GM18520 (cell line): ENCODE measurements at regions not wholly inside any gene's neighbourhood (a gene's known extent, or its start where the extent isn't known, plus 50 kb on each side); places are given as distances from the start of the nearest gene placed in this dataset.

Experiments used
- ATAC-seq: cut with Tn5 transposase; IDR thresholded peaks from one replicate; pipeline ENCODE4 v1.9.1; 2021; ENCODE audit not compliant: unreplicated experiment

- ATAC-seq: no peak
Observed at GRCh38 chr5:173796721-173797495, 91.2 kb upstream of the CPEB4 start.

- no peak for ATAC-seq
Observed at GRCh38 chr5:173798127-173798810, 89.9 kb upstream of the CPEB4 start.

DNA sequence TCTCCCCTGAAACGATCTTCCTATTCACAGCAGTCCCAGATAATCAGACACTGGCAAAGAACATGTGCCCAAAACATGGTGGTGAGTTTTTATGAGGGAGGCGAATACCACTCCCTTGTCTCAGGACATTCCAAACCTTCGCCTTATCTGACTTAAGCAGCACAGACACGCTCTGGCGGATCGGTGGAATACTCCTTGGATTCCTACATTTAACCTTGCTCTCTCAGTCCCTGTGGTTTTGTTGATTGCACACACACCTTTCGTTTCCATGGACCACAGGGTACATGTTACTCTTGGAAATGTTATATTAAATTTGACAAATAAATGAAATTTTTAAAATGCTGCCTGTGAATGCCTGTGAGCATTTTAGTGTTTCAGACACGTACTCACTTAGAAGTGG lies 87.8 kb upstream of the CPEB4 start:
- ATAC-seq: no peak

GRCh38 chr5:173801006-173801405 lies 87.1 kb upstream of the CPEB4 start:
- no peak for ATAC-seq

DNA sequence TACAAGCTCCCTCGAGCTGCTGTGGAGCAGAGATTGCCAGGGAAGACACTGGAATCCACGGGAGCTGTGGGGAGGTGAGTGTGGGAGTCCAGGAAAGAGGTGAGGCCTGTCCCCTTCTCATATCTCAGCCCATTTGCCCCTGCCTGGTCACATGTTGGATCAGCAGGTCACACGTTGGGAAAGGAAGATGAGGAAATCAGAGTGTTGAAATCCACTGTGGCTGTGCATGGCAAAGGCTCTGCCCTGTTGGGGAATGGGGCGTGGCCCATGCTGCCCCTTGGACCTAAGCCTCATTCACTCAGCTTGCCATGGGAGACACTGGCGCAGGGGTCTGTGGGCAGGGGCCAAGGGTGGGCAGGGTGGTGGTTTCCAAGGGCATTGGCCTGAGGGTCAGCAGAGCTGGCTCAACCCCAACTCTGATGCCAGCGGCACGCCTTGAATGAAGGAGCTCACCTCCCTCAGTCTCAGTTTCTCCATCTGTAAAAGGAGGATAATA lies 85.4 kb upstream of the CPEB4 start:
- no peak for ATAC-seq

GRCh38 chr5:173804579-173804978 lies 83.6 kb upstream of the CPEB4 start:
- no peak for ATAC-seq

- ATAC-seq: no peak
Observed at GRCh38 chr5:173806270-173807035, 81.7 kb upstream of the CPEB4 start.

DNA sequence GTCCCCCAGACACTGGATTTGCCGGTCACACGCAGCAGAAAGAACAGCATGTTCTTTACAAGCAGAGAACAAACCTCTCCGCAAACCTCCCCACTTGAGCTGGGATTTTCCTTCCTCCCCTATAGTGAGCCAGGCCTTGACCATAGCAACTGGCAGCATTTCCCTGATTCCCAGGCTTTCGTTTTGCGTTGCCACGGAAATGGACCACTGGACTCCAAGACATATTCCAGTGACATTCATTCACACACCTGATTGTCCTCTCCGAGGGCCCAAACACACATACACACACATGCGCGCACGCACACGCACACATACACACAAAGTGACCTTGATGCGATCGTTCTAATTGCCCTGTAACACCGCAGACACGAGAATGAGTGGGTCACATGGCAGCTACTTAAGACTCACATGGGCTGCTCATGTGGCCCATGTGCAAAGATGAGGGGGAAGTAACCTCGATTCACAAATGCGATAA lies 80.9 kb upstream of the CPEB4 start:
- ATAC-seq: no peak

DNA sequence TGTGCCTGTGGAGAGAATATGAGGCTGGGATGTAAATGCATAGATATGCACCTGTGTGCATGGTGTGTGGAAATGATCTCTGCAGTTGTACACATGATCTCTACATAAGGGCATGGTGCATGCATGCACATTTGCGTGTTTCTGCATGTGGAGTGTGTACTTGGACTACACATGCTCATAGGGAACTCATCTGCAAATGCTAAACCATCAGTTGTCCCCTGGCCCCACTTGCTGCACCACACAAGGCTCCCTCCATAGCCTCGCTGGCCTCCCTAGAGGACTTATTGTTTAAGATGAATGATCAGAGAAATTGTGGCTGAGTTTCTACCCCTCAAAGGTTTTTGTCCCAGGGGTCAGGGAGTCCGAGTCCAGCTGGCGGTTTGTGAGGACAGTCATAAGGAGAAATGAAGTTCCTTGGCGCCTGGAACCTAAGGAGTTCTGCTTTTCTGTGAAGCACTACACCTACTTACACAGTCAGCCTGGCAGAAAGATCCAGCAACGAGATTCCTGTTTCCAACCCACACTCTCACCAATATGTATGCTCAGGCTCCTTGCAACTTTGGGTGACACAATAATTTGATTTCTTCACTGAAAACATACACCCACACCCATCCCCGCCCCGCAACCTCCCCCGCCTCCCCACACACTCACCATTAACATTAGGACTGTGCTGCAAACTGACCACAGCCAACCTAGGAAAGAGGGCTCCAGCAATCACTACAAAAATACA lies 79.9 kb upstream of the CPEB4 start:
- no peak for ATAC-seq

GRCh38 chr5:173809014-173809413 lies 79.1 kb upstream of the CPEB4 start:
- ATAC-seq: no peak

- ATAC-seq: no peak
Observed at GRCh38 chr5:173812811-173813550, 75.2 kb upstream of the CPEB4 start.

GRCh38 chr5:173814053-173814452 lies 74.1 kb upstream of the CPEB4 start:
- no peak for ATAC-seq

GRCh38 chr5:173815571-173815970 lies 72.6 kb upstream of the CPEB4 start:
- ATAC-seq: no peak

DNA sequence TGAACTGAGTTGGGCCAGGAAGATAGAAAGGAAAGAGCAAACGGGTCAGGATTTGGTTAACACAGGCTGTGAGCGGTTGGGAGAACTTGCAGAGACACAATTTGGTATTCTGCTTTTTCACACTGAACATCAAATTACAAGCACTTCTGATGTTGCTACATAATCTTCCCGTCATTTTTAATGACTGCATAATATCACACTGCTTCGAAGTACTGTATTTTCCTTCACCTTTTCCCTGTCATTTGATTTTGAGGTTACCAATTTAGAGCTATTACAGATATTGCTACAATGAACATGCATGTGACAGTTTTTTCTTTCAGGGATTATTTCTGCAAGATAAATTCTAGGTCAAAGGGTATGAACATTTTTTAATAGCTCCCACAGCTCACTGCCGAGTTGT lies 71.4 kb upstream of the CPEB4 start:
- no peak for ATAC-seq

DNA sequence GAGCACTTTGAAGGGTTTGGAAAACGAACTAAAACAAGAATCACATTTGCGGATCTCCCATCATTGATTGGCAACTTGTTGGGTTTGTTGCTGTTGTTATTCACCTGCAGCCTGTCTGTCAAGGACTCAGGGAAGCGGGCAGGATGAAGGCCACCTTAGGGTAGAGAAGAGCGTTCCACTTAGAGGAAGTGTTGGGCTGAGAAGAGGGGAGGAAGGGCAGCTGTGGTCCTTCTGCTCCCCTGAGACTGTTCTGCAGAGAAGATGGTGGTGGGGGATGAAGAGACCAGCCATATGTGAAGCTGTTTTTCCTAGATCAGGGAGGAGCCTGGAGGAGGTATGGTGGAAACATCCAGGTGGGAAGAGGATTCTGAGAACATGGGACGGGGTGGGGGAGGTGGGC lies 70.6 kb upstream of the CPEB4 start:
- no peak for ATAC-seq

GRCh38 chr5:173819521-173819920 lies 68.6 kb upstream of the CPEB4 start:
- ATAC-seq: no peak

GRCh38 chr5:173823274-173823644 lies 64.9 kb upstream of the CPEB4 start:
- no peak for ATAC-seq

DNA sequence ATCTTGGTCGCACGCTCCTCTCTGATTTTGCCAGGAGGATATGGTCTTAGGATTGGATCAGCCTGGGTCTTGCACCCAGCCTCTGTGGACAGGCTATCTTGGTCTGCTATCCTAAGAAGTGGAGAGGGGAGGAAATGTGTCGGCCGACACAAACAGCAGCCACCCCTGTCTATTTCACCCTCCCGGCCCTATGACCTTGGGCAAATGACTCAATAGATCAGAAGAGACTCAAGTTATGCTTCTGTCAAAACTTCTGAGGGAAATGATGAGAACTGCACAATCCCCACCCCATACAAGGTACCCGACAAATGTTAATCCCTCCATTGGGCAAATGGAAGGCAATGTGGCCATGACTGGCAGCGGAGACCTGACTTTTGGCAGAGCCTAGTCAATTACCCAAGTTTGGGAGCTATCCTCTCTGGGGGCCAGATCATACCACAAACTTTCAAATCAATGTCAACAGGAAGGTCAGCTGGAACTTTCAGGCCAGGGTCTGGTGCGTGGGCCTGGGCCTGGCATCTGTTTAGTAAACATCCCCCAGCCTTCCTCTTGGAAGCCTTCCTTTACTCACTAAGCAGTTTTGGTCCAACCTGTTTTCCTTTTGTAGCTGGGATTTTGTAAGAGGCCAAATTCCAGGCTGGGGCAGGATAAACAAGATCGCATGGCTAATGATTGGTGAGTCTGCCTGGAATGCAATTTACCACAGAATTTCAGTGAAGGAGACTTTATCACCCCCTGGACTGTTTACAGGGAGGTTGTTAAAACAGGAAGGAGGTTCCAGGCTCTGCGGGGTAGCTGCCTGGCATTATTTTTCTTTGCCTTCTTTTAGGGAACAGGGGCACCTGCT lies 64.2 kb upstream of the CPEB4 start:
- no peak for ATAC-seq

DNA sequence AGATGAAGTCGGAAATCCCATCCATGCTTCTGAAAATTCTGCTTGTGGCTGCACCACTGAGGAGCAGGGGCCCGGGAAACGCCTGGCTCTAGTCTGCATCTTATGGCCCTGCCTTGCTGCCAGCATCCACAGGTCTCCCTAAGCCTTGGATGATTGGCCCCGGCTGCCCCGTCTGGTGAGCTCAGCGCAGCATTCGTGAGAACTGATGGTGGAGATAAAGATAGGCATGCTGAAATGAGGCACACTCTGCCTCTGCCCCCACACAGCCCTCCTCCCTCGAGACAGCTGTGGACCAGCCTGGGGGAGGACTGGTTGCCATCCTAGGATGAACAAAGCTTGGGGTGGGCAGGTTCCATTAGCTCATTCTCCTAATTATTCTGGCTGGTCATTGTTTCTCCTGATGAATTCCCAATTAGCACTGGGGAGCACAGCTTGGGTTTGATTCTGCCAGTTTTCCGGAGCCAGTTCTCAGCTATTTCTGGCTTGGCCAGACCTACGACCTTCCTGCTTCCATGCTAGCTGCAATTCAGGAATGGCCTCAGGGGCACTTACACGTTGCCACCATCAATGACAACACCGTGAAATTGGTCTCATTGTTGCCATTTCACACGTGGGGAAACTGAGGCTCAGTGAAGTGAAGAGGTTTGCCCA lies 62.8 kb upstream of the CPEB4 start:
- ATAC-seq: no peak
